OCI-LY1 (cell line): ENCODE measurements at regions not wholly inside any gene's neighbourhood (a gene's known extent, or its start where the extent isn't known, plus 50 kb on each side); places are given as distances from the start of the nearest gene placed in this dataset.

ENCODE experiments used
- H2AFZ ChIP-seq: fragments of 200-600 bp; sonication (generic), shearing (Covaris generic); 2 replicates; pipeline ENCODE4 v1.6.0; 2014; ENCODE audit warnings: antibody characterized with exemption, mild to moderate bottlenecking, low read length
- H3F3A ChIP-seq: fragments of 200-600 bp; sonication (generic), shearing (Covaris generic); 2 replicates; pipeline ENCODE4 v1.6.0; 2014; ENCODE audit warnings: mild to moderate bottlenecking, antibody characterized with exemption, low read length, moderate library complexity; ENCODE audit not compliant: insufficient read depth
- H3K27ac ChIP-seq: fragments of 200-600 bp; sonication (generic); 2 replicates; pipeline ENCODE4 v1.5.1; 2014; ENCODE audit warnings: low read length, mixed run types, mild to moderate bottlenecking, low read depth; ENCODE audit not compliant: poor library complexity, severe bottlenecking
- H3K27me3 ChIP-seq: fragments of 200-600 bp; sonication (generic); 2 replicates; pipeline ENCODE4 v1.6.0; 2014; ENCODE audit warnings: antibody characterized with exemption, mild to moderate bottlenecking, low read length, moderate library complexity; ENCODE audit not compliant: insufficient read depth
- H3K36me3 ChIP-seq: fragments of 200-600 bp; sonication (generic); 2 replicates; pipeline ENCODE4 v1.6.1; 2014; ENCODE audit warnings: mild to moderate bottlenecking, antibody characterized with exemption, low read length, moderate library complexity, mixed read lengths; ENCODE audit not compliant: insufficient read depth
- H3K4me1 ChIP-seq: fragments of 200-600 bp; sonication (generic); 2 replicates; pipeline ENCODE4 v1.5.1; 2014; ENCODE audit warnings: mild to moderate bottlenecking, low read length, moderate library complexity; ENCODE audit not compliant: insufficient read depth, severe bottlenecking
- H3K4me2 ChIP-seq: fragments of 200-600 bp; sonication (generic), shearing (Covaris generic); 2 replicates; pipeline ENCODE4 v1.6.1; 2014; ENCODE audit warnings: low read length
- H3K4me3 ChIP-seq: fragments of 200-600 bp; sonication (generic); 2 replicates; pipeline ENCODE4 v1.5.1; 2014; ENCODE audit warnings: low read length, low read depth, mild to moderate bottlenecking, mixed read lengths; ENCODE audit not compliant: poor library complexity, severe bottlenecking
- H3K79me2 ChIP-seq: fragments of 200-600 bp; shearing (Covaris generic); 2 replicates; pipeline ENCODE4 v1.6.1; 2016; ENCODE audit warnings: mixed run types, low read length, mixed read lengths; ENCODE audit not compliant: insufficient read depth
- H3K9ac ChIP-seq: fragments of 200-600 bp; sonication (generic), shearing (Covaris generic); 2 replicates; pipeline ENCODE4 v1.6.1; 2014; ENCODE audit warnings: mild to moderate bottlenecking, low read length, mixed read lengths
- H3K9me2 ChIP-seq: fragments of 200-600 bp; sonication (generic), shearing (Covaris generic); 2 replicates; pipeline ENCODE4 v1.6.1; 2014; ENCODE audit warnings: low read depth, mild to moderate bottlenecking, low read length, mixed read lengths
- H3K9me3 ChIP-seq: fragments of 200-600 bp; shearing (Covaris generic); 2 replicates; pipeline ENCODE4 v1.6.1; 2014; ENCODE audit warnings: low read length, mixed read lengths
- H4K20me1 ChIP-seq: fragments of 200-600 bp; sonication (generic), shearing (Covaris generic); 2 replicates; pipeline ENCODE4 v1.6.0; 2016; ENCODE audit warnings: mild to moderate bottlenecking, low read length; ENCODE audit not compliant: insufficient read depth
- CTCF ChIP-seq: fragments of 200-600 bp; sonication (generic), shearing (Covaris generic); IDR thresholded peaks from 2 replicates; pipeline ENCODE4 v1.5.1; 2017; ENCODE audit warnings: mild to moderate bottlenecking, antibody characterized with exemption, low read length, moderate library complexity, mixed read lengths
- EZH2 ChIP-seq: fragments of 200-600 bp; sonication (generic), shearing (Covaris generic); IDR thresholded peaks from 2 replicates; pipeline ENCODE4 v1.8.0; 2017; ENCODE audit warnings: borderline replicate concordance, mixed run types, mild to moderate bottlenecking, antibody characterized with exemption, low read length, moderate library complexity, mixed read lengths

GRCh38 chr14:62301080-62301479 lies 538.9 kb downstream of the SNAPC1 start:
- Histone ChIP-seq H3K79me2 (no peaks in the 10 kb centered on the region), H3K4me2 (no peak overlapping the region), H3K27me3 (no peaks in the 10 kb centered on the region), H3K4me3 (no peak overlapping the region), H3K27ac (no peak overlapping the region), H3K9me2 (no peaks in the 10 kb centered on the region), H3K9ac (no peak overlapping the region), H3K9me3 (no peaks in the 10 kb centered on the region), H3K36me3 (no peaks in the 10 kb centered on the region), H2AFZ (no peak overlapping the region), H3F3A (no peaks in the 10 kb centered on the region), H4K20me1 (no peaks in the 10 kb centered on the region), H3K4me1 (no peaks in the 10 kb centered on the region)
- TF ChIP-seq CTCF = no peak
- no peak for TF ChIP-seq EZH2

GRCh38 chr14:62301911-62302310 lies 539.7 kb downstream of the SNAPC1 start:
- Histone ChIP-seq H3K4me2 (no peak overlapping the region), H3K27ac (no peak overlapping the region), H3K4me3 (no peak overlapping the region), H3F3A (no peaks in the 10 kb centered on the region), H3K79me2 (no peaks in the 10 kb centered on the region), H3K9me3 (no peaks in the 10 kb centered on the region), H3K9me2 (no peaks in the 10 kb centered on the region), H2AFZ (no peak overlapping the region), H3K27me3 (no peaks in the 10 kb centered on the region), H4K20me1 (no peaks in the 10 kb centered on the region), H3K9ac (no peak overlapping the region), H3K36me3 (no peaks in the 10 kb centered on the region), H3K4me1 (no peaks in the 10 kb centered on the region)
- TF ChIP-seq CTCF = no peak
- TF ChIP-seq EZH2 = no peak

- H3K79me2 ChIP-seq = no peaks in the 10 kb centered on the region
- no peak overlapping the region for H3K4me3 ChIP-seq
- no peaks in the 10 kb centered on the region for H4K20me1 ChIP-seq
- H3K27ac ChIP-seq = no peak overlapping the region
- no peaks in the 10 kb centered on the region for H3K27me3 ChIP-seq
- H3K4me1 ChIP-seq = no peaks in the 10 kb centered on the region
- no peak overlapping the region for H2AFZ ChIP-seq
- H3K4me2 ChIP-seq = no peak overlapping the region
- no peak for TF ChIP-seq EZH2
- no peak for TF ChIP-seq CTCF
- H3K9ac ChIP-seq = no peak overlapping the region
- no peaks in the 10 kb centered on the region for H3F3A ChIP-seq
- H3K9me3 ChIP-seq = no peaks in the 10 kb centered on the region
- H3K36me3 ChIP-seq = no peaks in the 10 kb centered on the region
- no peaks in the 10 kb centered on the region for H3K9me2 ChIP-seq
Observed at GRCh38 chr14:62303437-62303836, 541.2 kb downstream of the SNAPC1 start.
